ENCODE measurements at regions not wholly inside any gene's neighbourhood (a gene's known extent, or its start where the extent isn't known, plus 50 kb on each side); places are given as distances from the start of the nearest gene placed in this dataset.

DNA sequence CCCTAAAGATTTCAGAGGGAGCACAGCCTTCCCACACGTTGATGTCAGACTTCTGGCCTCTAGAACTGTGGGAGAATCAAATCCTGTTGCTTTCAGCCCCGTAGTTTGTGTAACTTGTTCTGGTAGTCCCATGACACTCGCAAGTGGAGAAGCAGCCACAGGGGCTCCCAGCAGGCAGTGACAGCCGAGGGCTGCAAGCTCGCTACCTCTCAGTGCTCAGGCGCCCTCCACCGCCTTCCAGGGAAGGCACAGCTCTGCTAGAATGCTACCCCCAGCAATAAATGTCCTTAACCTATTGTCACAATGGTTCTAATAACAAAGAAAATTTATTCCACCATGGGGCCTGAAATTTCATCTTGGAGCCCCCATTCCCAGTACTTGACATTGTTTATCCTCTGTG, 143.1 kb upstream of the ZNF236 start:
- DNase-seq, result no peak

GRCh38 chr18:76678248-76678647, 144.1 kb upstream of the ZNF236 start:
- DNase-seq, result no peak

DNA sequence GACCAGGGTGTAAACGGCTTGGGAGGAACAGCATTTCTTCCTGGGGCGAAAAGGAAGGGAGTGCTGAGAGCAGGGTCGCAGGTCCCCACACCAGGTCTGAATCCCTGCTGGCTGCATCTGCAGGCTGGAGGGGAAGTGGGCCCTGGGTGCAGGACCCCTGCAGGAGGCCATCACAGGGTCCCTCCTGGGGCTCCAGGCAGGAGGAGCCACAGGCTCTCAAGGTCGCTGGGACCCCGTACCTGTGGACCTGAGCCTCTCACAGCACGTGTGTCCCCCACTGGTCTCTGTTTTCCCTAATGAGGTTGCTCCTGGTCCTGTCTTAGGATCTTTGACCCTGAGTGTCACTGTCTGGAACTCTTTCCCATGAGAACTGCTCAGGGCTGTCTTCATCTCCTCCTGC, 147.8 kb upstream of the ZNF236 start:
- no peak for DNase-seq

GRCh38 chr18:76673281-76674185, 148.8 kb upstream of the ZNF236 start:
- DNase-seq, result no peak

GRCh38 chr18:76672627-76673026, 149.7 kb upstream of the ZNF236 start:
- no peak for DNase-seq

GRCh38 chr18:76670564-76671288, 151.6 kb upstream of the ZNF236 start:
- no peak for DNase-seq

DNA sequence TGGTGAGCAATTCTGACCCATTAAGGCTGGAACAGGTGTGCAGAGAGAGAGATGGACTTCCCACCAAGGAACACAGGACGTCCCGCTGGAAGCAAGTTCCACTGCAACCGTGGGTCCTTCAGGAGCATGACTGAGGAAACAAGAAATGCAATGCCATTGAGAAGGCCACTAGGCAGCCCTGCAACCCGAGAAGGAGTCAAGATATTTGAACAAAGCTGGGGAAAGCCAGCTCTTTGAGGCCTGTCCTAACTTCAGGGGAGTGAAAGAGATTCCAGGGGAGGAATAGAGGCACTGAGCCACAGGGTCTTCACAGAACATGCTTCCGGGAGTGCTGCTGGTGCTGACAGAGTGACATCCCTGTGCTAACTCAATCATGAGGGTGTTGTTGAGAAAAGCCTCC, 153.8 kb upstream of the ZNF236 start:
- DNase-seq, result no peak

GRCh38 chr18:76668119-76668518, 154.2 kb upstream of the ZNF236 start:
- DNase-seq, result no peak

DNA sequence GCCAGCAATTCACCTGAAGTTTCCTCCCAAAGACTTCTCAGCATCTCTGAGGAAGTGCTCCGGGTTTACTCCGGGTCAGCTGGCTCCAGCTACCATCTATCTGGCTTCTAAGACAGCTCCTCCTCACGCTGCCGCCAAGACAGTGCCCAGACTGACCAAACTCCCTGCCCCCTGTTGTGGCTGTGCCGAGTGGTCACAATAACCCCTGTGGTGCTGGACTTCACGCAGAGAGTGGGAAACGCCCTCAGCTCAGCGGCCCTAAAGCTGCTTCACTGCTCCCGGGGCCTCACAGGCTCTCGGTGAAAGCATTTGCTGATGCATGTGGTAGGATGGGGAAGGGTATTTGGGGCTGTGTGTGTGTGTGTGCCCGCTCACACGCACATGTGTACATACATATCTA, 154.8 kb upstream of the ZNF236 start:
- DNase-seq, result no peak

DNA sequence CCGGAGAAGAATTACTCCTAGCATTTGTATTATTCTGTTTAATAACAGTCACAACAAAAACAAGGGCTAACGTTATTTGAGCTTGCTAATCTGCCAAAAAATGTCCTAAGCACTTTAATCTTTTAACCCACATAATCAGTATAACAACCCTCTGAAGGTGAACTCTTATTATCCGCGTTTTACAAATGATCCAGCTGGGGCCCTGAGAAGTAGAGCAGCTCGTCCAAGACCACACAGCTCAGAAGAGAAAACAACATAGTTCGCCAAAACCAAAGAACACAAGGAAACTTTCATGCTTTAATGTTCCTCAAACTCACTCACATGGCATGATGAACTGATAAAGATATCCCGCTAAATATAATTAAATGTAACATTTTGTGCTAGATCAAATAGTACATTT, 159.7 kb upstream of the ZNF236 start:
- no peak for DNase-seq

DNA sequence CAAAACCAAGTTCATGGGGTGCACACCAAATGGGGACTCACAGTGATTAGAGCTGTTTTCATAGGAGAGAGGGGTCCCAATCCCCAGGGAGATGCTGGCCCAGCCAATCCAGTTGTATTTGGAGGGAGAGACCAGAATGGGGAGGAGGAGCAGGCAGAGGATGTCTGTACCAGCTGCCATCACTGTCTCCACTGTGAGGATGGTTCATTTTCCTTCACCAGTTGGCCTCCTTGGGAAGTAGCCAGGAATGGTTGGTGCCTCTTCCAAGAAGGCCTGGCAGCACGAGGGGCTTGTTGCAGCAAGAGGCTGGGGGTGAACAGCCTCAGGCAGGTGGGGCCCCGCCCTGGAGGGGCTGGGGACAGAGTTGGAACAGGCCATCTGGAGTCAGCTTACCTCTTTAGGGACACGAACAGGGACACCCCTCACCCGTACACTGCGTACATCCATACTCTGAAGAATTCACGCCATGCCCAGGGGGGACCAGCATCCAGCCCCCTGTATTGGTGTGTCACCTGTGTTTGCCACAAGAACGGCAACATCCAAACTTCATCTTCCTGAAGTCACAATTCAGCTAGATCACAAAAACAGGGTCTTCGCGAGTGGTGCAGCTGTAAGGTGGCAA, 161.7 kb upstream of the ZNF236 start:
- DNase-seq, result no peak

DNA sequence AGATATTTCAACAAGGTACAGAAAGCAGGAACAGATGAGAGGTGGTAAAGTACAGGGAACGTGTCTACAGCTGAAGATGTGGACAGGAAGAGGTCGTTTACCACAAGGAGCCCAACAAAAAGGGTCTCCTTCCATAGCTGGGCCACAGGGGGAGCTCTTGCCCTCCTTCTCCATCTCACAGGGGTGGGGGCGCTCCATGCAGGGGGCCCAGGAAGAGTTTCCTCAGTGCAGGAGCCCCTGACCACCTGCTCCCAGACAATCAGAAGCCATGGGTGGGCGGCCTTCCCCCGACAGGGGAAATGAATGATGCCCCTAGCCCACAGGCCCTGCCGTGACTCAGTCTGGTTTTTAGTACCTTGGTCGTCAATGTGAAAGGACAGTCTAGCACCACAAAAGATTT, 163.6 kb upstream of the ZNF516 start:
- DNase-seq, result no peak

DNA sequence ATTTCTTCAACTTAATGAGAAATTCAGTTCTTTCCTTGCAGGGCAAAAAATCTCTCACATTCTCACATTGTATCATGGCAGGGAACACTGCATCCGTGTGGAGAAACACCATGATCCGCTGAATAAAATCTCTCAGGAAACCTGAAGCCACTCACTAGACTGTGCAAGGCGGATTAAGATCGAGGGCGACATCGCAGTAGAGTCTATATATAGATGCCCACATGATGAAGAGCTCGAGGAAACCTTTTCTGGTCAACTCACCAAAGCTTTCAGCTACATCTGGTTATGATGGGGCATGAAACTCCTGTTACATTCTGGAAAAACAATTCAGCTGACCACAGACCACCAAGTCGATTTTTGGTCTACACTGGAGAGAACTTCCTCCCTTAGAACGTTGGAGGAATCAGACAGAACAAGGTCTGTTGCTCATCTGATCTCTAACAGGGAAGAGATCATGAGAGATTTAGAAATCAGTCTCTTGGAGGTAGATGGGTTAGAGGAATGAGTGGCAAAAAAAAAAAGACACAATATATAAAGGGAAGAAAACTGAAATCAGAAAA, 162.9 kb upstream of the ZNF516 start:
- DNase-seq, result no peak

DNA sequence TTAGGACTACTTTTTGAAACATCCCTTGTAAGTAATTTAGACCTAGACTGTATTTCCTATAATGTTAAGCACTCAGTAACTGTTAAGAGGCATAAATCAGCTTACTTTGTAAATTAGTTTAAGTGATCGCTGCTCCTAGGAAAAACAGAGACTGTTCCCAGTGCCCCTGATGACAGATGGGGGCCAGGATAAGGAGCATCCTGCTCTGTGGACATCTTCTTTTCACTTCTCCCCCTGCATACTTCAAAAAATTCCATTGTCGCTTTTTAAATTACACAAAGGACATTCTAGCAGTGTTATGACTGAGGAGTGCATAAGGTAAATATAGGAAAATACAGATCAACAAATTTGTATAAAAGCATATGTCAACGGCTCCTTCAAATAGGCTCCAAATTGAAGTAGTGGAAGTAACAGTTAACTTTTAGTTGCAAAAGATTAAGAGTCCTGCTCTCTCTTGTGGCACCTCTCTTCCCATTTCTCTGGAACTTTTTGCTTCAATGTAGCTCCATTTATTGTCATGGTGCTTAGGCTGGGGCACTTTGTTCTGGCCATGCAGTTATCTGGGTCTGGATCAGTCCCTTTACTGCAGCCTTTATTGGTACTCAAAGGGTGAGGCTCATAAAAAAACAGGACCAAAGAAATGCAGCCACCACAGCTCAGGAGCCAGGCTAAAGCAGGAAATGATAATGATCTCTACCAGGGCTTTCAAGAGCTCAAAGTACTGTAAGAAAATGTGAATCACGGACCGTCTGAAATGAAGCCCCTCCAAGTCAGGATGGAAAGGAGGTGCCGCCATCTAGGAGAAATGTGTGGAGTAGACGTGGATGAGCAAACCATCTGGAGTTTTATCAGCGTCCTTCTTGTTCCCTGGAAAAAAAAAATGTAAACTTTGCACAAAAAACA, 162.1 kb upstream of the ZNF516 start:
- DNase-seq, result no peak

DNA sequence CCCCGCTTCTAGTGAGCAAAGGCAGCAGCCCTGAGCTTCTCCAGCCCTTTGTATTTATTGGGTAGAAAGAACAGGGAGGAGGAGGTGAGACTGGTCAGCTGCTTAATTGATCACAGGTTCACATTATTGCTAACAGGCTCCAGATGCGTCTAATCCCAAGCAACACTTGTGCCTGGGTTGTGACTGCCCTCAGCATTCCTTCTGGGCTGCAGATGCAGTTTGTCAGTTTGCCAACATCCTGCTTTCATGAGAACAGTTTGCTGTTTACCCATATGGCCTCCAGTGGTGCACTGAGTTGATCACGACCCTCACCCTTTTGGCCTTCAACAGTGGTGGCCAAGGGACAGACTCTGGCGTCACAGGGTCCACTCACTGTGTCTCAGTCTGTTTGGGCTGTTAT, 159.5 kb upstream of the ZNF516 start:
- DNase-seq, result no peak

DNA sequence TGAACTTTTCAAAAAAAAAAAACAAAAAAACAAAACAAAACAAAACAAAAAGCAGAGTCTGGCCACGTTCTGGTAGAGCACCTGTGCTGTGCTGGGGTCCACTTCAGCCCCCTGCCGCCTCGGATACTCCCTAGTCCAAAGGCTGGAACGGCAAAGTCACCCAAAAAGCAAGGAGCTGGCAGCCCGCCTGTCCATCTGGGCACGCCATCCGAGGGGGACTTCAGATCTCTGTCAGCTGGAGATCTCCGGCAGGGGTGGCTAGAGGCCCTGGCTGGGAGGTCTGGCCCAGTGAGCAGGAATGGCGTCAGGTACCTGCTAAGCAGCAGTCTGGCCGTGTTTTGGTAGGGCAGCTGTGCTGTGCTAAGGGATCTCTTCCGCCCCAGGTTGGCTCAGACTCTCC, 152.3 kb upstream of the ZNF516 start:
- DNase-seq, result no peak

DNA sequence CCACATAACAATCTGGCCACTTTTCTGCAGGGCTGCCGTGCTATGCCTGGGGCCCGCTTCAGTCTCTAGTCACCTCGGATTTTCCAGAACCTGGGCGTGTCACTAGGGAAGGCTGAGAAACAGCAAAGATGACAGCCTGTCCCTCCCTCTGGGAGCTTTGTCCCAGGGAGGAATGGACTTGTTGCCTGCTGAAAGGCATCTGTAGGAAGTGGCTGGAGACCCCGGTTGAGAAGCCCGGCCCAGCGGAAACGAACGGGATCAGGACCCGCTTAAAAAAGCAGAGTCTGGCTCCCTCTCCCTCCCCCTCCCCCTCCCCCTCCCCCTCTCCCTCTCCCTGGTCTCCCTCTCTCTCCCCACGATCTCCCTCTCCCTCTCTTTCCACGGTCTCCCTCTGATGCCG, 149.5 kb upstream of the ZNF516 start:
- no peak for DNase-seq

GRCh38 chr18:76643996-76644395, 149.0 kb upstream of the ZNF516 start:
- DNase-seq, result no peak

DNA sequence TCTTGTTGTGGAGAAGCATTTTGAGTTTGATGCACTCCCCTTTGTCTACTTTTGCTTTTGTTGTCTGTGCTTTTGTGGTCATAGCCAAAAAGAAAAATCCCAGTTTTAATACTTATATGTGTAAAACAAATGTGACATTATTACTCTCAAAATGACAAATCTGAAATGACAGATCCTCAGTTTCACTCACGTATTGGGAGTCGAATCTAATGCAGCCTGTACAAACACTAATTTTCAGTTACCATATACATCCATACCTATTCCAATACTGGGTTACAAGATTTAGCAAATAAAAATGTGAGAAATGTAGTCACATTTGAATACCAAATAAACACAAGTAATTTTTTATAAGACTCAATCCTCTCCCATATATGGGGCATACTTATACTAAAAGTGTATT, 148.2 kb upstream of the ZNF516 start:
- DNase-seq, result no peak

DNA sequence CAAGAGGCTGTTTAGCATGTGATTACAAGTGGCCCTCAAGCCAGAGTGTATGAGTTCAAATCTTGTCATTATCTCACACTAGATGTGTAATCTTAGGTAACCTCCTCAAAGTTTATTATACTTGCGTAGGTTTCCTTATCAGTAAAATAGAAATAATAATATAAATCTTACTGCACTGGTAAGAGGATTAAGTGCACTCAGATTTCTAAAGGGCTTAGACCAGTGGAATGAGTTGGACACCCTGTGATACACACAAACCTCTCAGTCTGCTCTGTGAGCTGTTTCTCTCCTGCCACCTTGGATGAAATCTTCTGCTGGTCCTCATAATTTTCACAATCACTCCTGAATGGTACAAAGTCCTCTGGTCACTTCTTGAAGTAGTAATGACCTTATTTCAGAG, 145.4 kb upstream of the ZNF516 start:
- DNase-seq, result no peak

- DNase-seq, result no peak
Observed at GRCh38 chr18:76634564-76634963, 139.5 kb upstream of the ZNF516 start.

GRCh38 chr18:76633588-76634269, 138.7 kb upstream of the ZNF516 start:
- no peak for DNase-seq
